ENCODE measurements at regions not wholly inside any gene's neighbourhood (a gene's known extent, or its start where the extent isn't known, plus 50 kb on each side); places are given as distances from the start of the nearest gene placed in this dataset.

- no peak for TF ChIP-seq CTCF (IDR thresholded peaks at IDR 0.05; ENCODE audit: insufficient read depth, low read length, missing control alignments)
- ChIA-PET POLR2A (interaction anchor here (1.3 to 1.7 kb wide), 4 partner anchors 9 to 87 kb away, joined by 3 to 6 read pairs (median 4); no protein-coding TSS in a partner anchor), CTCF (interaction anchor here (3.5 kb wide), 1 partner anchor 15 kb away, joined by 22 read pairs; no protein-coding TSS in a partner anchor)
- no peak overlapping the region for H3K4me3 ChIP-seq (ENCODE audit: low read depth, low read length)
- DNase-seq (ENCODE audit: low read depth, low spot score) = no peak
These were observed 71.6 kb upstream of the BLID start for GRCh38 chr11:122187373-122188165.

- H3K4me3 ChIP-seq (ENCODE audit: low read depth, low read length) = no peak overlapping the region
- POLR2A ChIA-PET = interaction anchor here (1.0 to 1.4 kb wide), 4 partner anchors 8 to 86 kb away, joined by 3 to 4 read pairs (median 3); no protein-coding TSS in a partner anchor
- CTCF ChIA-PET = interaction anchor here (1.3 to 3.5 kb wide), 2 partner anchors 16 to 85 kb away, joined by 4 to 22 read pairs; no protein-coding TSS in a partner anchor
- TF ChIP-seq CTCF (IDR thresholded peaks at IDR 0.05; ENCODE audit: insufficient read depth, low read length, missing control alignments) = no peak
- DNase-seq (ENCODE audit: low read depth, low spot score) = peak; percentile 95
These were observed 70.5 kb upstream of the BLID start for GRCh38 chr11:122186439-122187080.

GRCh38 chr11:122183933-122184332 is 67.9 kb upstream of the BLID start:
- DNase-seq (ENCODE audit: low read depth, low spot score) = no peak
- no peak for TF ChIP-seq CTCF (IDR thresholded peaks at IDR 0.05; ENCODE audit: insufficient read depth, low read length, missing control alignments)
- ChIA-PET CTCF (interaction anchor here (1.1 kb wide), 1 partner anchor 19 kb away, joined by 3 read pairs; no protein-coding TSS in a partner anchor), POLR2A (interaction anchor here (0.7 kb wide), 1 partner anchor 47 kb away, joined by 6 read pairs; no protein-coding TSS in a partner anchor)
- no peak overlapping the region for H3K4me3 ChIP-seq (ENCODE audit: low read depth, low read length)

GRCh38 chr11:122181893-122182292 is 65.9 kb upstream of the BLID start:
- no peak overlapping the region for H3K4me3 ChIP-seq (ENCODE audit: low read depth, low read length)
- no peak for DNase-seq (ENCODE audit: low read depth, low spot score)
- no peak for TF ChIP-seq CTCF (IDR thresholded peaks at IDR 0.05; ENCODE audit: insufficient read depth, low read length, missing control alignments)
- ChIA-PET POLR2A (interaction anchor here (0.8 kb wide), 1 partner anchor 15 kb away, joined by 3 read pairs; no protein-coding TSS in a partner anchor), CTCF (interaction anchor here (0.8 to 5.1 kb wide), 5 partner anchors 8 to 324 kb away, joined by 3 to 30 read pairs (median 3); no protein-coding TSS in a partner anchor)

GRCh38 chr11:122181372-122181771 is 65.4 kb upstream of the BLID start:
- no peak for DNase-seq (ENCODE audit: low read depth, low spot score)
- H3K4me3 ChIP-seq (ENCODE audit: low read depth, low read length) = no peak overlapping the region
- POLR2A ChIA-PET = interaction anchor here (1.0 to 2.9 kb wide), 4 partner anchors 8 to 81 kb away, joined by 5 to 25 read pairs (median 16); no protein-coding TSS in a partner anchor
- no peak for TF ChIP-seq CTCF (IDR thresholded peaks at IDR 0.05; ENCODE audit: insufficient read depth, low read length, missing control alignments)
- CTCF ChIA-PET = interaction anchor here (0.8 to 5.1 kb wide), 6 partner anchors 17 to 526 kb away, joined by 3 to 30 read pairs (median 3); no protein-coding TSS in a partner anchor

Measured in AG04449 (cell line).